ENCODE measurements at regions not wholly inside any gene's neighbourhood (a gene's known extent, or its start where the extent isn't known, plus 50 kb on each side); places are given as distances from the start of the nearest gene placed in this dataset.

- no peaks in the 10 kb centered on the region for H3K9me3 Mint-ChIP-seq
- H3K36me3 ChIP-seq (ENCODE audit: insufficient read depth): no peaks in the 10 kb centered on the region
- H3F3A ChIP-seq (replicated peaks; ENCODE audit: low read depth): no peaks in the 10 kb centered on the region
- no peaks in the 10 kb centered on the region for H3K27me3 ChIP-seq (ENCODE audit: insufficient read depth)
- H3K4me3 Mint-ChIP-seq: no peak overlapping the region
- no peaks in the 10 kb centered on the region for H4K20me1 ChIP-seq (replicated peaks; ENCODE audit: insufficient read depth)
- H3K79me2 ChIP-seq (replicated peaks; ENCODE audit: insufficient read depth): no peaks in the 10 kb centered on the region
- no peak overlapping the region for H2AFZ ChIP-seq
- H3K4me3 ChIP-seq: no peak overlapping the region
- no peak overlapping the region for H3K27ac ChIP-seq (ENCODE audit: low read depth)
- H3K9me2 ChIP-seq (ENCODE audit: insufficient read depth): no peaks in the 10 kb centered on the region
- no peaks in the 10 kb centered on the region for H3K4me1 ChIP-seq (ENCODE audit: insufficient read depth)
- H3K27ac Mint-ChIP-seq: no peak overlapping the region
- DNase-seq (ENCODE audit: low spot score): no peak
- no peak overlapping the region for H3K4me2 ChIP-seq
- H3K4me1 Mint-ChIP-seq: no peaks in the 10 kb centered on the region
- no peak for ATAC-seq
- TF ChIP-seq ETS1 (IDR thresholded peaks at IDR 0.05): no peak
- TF ChIP-seq CREB1 (CRISPR knock-in tag; IDR thresholded peaks at IDR 0.05; ENCODE audit: low read depth): no peak
- TF ChIP-seq NANOG (IDR thresholded peaks at IDR 0.05; ENCODE audit: borderline replicate concordance): no peak
- TF ChIP-seq, protein P1, sequence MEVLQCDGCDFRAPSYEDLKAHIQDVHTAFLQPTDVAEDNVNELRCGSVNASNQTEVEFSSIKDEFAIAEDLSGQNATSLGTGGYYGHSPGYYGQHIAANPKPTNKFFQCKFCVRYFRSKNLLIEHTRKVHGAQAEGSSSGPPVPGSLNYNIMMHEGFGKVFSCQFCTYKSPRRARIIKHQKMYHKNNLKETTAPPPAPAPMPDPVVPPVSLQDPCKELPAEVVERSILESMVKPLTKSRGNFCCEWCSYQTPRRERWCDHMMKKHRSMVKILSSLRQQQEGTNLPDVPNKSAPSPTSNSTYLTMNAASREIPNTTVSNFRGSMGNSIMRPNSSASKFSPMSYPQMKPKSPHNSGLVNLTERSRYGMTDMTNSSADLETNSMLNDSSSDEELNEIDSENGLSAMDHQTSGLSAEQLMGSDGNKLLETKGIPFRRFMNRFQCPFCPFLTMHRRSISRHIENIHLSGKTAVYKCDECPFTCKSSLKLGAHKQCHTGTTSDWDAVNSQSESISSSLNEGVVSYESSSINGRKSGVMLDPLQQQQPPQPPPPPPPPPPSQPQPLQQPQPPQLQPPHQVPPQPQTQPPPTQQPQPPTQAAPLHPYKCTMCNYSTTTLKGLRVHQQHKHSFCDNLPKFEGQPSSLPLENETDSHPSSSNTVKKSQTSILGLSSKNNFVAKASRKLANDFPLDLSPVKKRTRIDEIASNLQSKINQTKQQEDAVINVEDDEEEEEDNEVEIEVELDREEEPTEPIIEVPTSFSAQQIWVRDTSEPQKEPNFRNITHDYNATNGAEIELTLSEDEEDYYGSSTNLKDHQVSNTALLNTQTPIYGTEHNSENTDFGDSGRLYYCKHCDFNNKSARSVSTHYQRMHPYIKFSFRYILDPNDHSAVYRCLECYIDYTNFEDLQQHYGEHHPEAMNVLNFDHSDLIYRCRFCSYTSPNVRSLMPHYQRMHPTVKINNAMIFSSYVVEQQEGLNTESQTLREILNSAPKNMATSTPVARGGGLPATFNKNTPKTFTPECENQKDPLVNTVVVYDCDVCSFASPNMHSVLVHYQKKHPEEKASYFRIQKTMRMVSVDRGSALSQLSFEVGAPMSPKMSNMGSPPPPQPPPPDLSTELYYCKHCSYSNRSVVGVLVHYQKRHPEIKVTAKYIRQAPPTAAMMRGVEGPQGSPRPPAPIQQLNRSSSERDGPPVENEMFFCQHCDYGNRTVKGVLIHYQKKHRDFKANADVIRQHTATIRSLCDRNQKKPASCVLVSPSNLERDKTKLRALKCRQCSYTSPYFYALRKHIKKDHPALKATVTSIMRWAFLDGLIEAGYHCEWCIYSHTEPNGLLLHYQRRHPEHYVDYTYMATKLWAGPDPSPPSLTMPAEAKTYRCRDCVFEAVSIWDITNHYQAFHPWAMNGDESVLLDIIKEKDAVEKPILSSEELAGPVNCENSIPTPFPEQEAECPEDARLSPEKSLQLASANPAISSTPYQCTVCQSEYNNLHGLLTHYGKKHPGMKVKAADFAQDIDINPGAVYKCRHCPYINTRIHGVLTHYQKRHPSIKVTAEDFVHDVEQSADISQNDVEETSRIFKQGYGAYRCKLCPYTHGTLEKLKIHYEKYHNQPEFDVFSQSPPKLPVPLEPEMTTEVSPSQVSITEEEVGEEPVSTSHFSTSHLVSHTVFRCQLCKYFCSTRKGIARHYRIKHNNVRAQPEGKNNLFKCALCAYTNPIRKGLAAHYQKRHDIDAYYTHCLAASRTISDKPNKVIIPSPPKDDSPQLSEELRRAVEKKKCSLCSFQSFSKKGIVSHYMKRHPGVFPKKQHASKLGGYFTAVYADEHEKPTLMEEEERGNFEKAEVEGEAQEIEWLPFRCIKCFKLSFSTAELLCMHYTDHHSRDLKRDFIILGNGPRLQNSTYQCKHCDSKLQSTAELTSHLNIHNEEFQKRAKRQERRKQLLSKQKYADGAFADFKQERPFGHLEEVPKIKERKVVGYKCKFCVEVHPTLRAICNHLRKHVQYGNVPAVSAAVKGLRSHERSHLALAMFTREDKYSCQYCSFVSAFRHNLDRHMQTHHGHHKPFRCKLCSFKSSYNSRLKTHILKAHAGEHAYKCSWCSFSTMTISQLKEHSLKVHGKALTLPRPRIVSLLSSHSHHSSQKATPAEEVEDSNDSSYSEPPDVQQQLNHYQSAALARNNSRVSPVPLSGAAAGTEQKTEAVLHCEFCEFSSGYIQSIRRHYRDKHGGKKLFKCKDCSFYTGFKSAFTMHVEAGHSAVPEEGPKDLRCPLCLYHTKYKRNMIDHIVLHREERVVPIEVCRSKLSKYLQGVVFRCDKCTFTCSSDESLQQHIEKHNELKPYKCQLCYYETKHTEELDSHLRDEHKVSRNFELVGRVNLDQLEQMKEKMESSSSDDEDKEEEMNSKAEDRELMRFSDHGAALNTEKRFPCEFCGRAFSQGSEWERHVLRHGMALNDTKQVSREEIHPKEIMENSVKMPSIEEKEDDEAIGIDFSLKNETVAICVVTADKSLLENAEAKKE (CRISPR knock-in tag; IDR thresholded peaks at IDR 0.05): no peak
- no peak for TF ChIP-seq JUNB (IDR thresholded peaks at IDR 0.05; ENCODE audit: unreplicated experiment)
- no peak for TF ChIP-seq REST (IDR thresholded peaks at IDR 0.05; ENCODE audit: unreplicated experiment)
- TF ChIP-seq, protein P2, sequence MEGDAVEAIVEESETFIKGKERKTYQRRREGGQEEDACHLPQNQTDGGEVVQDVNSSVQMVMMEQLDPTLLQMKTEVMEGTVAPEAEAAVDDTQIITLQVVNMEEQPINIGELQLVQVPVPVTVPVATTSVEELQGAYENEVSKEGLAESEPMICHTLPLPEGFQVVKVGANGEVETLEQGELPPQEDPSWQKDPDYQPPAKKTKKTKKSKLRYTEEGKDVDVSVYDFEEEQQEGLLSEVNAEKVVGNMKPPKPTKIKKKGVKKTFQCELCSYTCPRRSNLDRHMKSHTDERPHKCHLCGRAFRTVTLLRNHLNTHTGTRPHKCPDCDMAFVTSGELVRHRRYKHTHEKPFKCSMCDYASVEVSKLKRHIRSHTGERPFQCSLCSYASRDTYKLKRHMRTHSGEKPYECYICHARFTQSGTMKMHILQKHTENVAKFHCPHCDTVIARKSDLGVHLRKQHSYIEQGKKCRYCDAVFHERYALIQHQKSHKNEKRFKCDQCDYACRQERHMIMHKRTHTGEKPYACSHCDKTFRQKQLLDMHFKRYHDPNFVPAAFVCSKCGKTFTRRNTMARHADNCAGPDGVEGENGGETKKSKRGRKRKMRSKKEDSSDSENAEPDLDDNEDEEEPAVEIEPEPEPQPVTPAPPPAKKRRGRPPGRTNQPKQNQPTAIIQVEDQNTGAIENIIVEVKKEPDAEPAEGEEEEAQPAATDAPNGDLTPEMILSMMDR (conservative IDR thresholded peaks at IDR 0.05; ENCODE audit: low read depth in 2 of 2): no peak
- no peak for TF ChIP-seq POLR2AphosphoS5 (IDR thresholded peaks at IDR 0.05; ENCODE audit: low read depth)
- no peak for TF ChIP-seq EZH2phosphoT487 (IDR thresholded peaks at IDR 0.05; ENCODE audit: unreplicated experiment)
- TF ChIP-seq ZNF114 (CRISPR knock-in tag; IDR thresholded peaks at IDR 0.05): no peak
- TF ChIP-seq STAT1 (IDR thresholded peaks at IDR 0.05; ENCODE audit: unreplicated experiment): no peak
- H3K27me3 Mint-ChIP-seq (ENCODE audit: insufficient read depth, low read depth, poor library complexity): no peaks in the 10 kb centered on the region
- H3K36me3 Mint-ChIP-seq (ENCODE audit: low read depth): no peaks in the 10 kb centered on the region
Measured at GRCh38 chr7:16309129-16309528, 112.2 kb downstream of the CRPPA start.

Measured in GM23338 (cell line).